DMS 273 (cell line): ENCODE measurements at regions not wholly inside any gene's neighbourhood (a gene's known extent, or its start where the extent isn't known, plus 50 kb on each side); places are given as distances from the start of the nearest gene placed in this dataset.

Source experiments
- DNase-seq: peaks from one replicate; lab custom pipeline; 2025; ENCODE audit not compliant: unreplicated experiment; lab: John Stamatoyannopoulos, UW

GRCh38 chr1:60487565-60488345 lies 414.2 kb upstream of the C1orf87 start:
- DNase-seq = no peak

- DNase-seq = no peak
Observed at GRCh38 chr1:60483509-60483908, 409.9 kb upstream of the C1orf87 start.

- DNase-seq = no peak
Observed at GRCh38 chr1:60470246-60470645, 396.7 kb upstream of the C1orf87 start.

GRCh38 chr1:60463786-60464185 lies 390.2 kb upstream of the C1orf87 start:
- no peak for DNase-seq

GRCh38 chr1:60463146-60463545 lies 389.6 kb upstream of the C1orf87 start:
- DNase-seq = no peak

- no peak for DNase-seq
Observed at GRCh38 chr1:60461925-60462595, 388.5 kb upstream of the C1orf87 start.

GRCh38 chr1:60458111-60458510 lies 384.5 kb upstream of the C1orf87 start:
- DNase-seq = no peak

GRCh38 chr1:60449876-60450275 lies 376.3 kb upstream of the C1orf87 start:
- DNase-seq = no peak

GRCh38 chr1:60448850-60449249 lies 375.3 kb upstream of the C1orf87 start:
- DNase-seq = no peak

GRCh38 chr1:60444680-60445079 lies 371.1 kb upstream of the C1orf87 start:
- DNase-seq = no peak

- DNase-seq = no peak
Observed at GRCh38 chr1:60436186-60436585, 362.6 kb upstream of the C1orf87 start.

GRCh38 chr1:60431593-60431992 lies 358.0 kb upstream of the C1orf87 start:
- DNase-seq = no peak

GRCh38 chr1:60430375-60430774 lies 356.8 kb upstream of the C1orf87 start:
- DNase-seq = no peak

GRCh38 chr1:60428127-60428526 lies 354.6 kb upstream of the C1orf87 start:
- DNase-seq = peak; percentile 39

- DNase-seq = peak; percentile 25
Observed at GRCh38 chr1:60427701-60428100, 354.1 kb upstream of the C1orf87 start.

- DNase-seq = no peak
Observed at GRCh38 chr1:60427194-60427593, 353.6 kb upstream of the C1orf87 start.

- peak; percentile 47 for DNase-seq
Observed at GRCh38 chr1:60425528-60425927, 352.0 kb upstream of the C1orf87 start.

- DNase-seq = no peak
Observed at GRCh38 chr1:60423146-60423780, 349.7 kb upstream of the C1orf87 start.

- DNase-seq = no peak
Observed at GRCh38 chr1:60421965-60422364, 348.4 kb upstream of the C1orf87 start.

- no peak for DNase-seq
Observed at GRCh38 chr1:60419023-60419422, 345.5 kb upstream of the C1orf87 start.

- DNase-seq = no peak
Observed at GRCh38 chr1:60415696-60416095, 342.1 kb upstream of the C1orf87 start.

GRCh38 chr1:60413091-60413490 lies 339.5 kb upstream of the C1orf87 start:
- no peak for DNase-seq
